DND-41 (cell line): ENCODE measurements at regions not wholly inside any gene's neighbourhood (a gene's known extent, or its start where the extent isn't known, plus 50 kb on each side); places are given as distances from the start of the nearest gene placed in this dataset.

Experiments
- CTCF ChIP-seq: IDR thresholded peaks from 2 replicates; pipeline ENCODE4 v1.5.1; 2012; ENCODE audit warnings: borderline replicate concordance, low read length, moderate library complexity, mild to moderate bottlenecking; ENCODE audit not compliant: poor library complexity, severe bottlenecking; ENCODE audit errors: extremely low read depth
- EZH2 ChIP-seq: IDR thresholded peaks from 3 replicates; pipeline ENCODE4 v1.6.1; 2012; ENCODE audit warnings: borderline replicate concordance, low read depth, mild to moderate bottlenecking, moderate library complexity, low read length, inconsistent platforms; ENCODE audit not compliant: severe bottlenecking

DNA sequence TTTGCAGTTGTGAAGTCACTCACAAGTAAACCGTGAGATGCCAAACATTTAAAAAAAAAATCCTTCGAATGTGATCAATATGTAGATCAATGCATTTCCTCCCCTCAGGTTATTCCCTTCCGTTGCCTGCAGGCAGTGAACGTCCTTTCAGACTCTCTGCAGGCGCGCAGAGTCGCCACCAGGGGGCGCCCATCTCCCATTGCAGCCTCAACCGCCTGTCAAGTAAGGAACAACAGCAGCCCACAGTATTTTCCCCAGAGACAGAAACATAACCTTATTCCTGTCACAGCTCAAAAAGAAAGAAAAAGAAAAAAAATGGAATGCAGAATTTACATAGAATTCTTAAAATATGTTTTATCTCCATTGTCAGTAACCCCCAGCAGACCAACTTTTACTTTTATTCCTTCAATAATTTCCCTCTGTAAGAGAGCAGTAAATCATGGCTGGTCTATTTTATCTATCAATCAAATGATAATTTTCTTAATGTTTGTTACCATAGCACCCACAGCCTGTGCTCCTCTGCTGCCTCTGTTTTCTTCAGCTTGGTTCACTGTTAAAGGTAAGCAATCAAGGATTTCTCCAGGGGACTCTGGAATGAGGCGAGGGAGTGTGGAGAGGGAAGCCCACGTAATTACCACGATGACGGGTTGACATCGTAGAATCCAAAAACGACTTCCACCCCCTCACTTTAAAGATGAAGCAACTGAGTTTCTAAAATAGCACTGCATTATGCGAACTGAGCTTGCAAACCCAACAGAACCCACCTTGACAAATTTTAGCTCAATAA, 637.6 kb upstream of the ARGLU1 start:
- TF ChIP-seq CTCF = peak; percentile 98
- TF ChIP-seq EZH2 = no peak
